Smooth muscle cell (in vitro differentiated cells): ENCODE measurements at regions not wholly inside any gene's neighbourhood (a gene's known extent, or its start where the extent isn't known, plus 50 kb on each side); places are given as distances from the start of the nearest gene placed in this dataset.
"Not testable (repeated sequence)": the region's sequence is repeated elsewhere in the genome, so short reads cannot be mapped to it uniquely, and the experiment has no call there.

Experiments
- DNase-seq: peaks from one replicate; lab custom pipeline; 2025; ENCODE audit not compliant: unreplicated experiment; lab: John Stamatoyannopoulos, UW
- H2AFZ ChIP-seq: fragments of 200-600 bp; sonication (generic); 2 replicates; pipeline ENCODE4 v1.6.0; 2016; ENCODE audit warnings: antibody characterized with exemption, low read depth, mild to moderate bottlenecking
- H3F3A ChIP-seq: fragments of 200-600 bp; sonication (generic); 2 replicates; pipeline ENCODE4 v1.6.0; 2017; ENCODE audit warnings: antibody characterized with exemption, low read depth
- H3K27ac ChIP-seq: fragments of 200-600 bp; sonication (generic); 2 replicates; pipeline ENCODE4 v1.5.1; 2016; ENCODE audit warnings: low read depth, mild to moderate bottlenecking
- H3K27me3 ChIP-seq: fragments of 200-600 bp; sonication (generic); 2 replicates; pipeline ENCODE4 v1.6.1; 2016; ENCODE audit warnings: low read depth, mild to moderate bottlenecking
- H3K36me3 ChIP-seq: fragments of 200-600 bp; sonication (generic); 2 replicates; pipeline ENCODE4 v1.5.1; 2016; ENCODE audit warnings: low read depth
- H3K4me1 ChIP-seq: fragments of 200-600 bp; sonication (generic); 2 replicates; pipeline ENCODE4 v1.5.1; 2016; ENCODE audit warnings: low read depth
- H3K4me2 ChIP-seq: fragments of 200-600 bp; sonication (generic); 2 replicates; pipeline ENCODE4 v1.6.0; 2016; ENCODE audit warnings: mild to moderate bottlenecking
- H3K4me3 ChIP-seq: fragments of 200-600 bp; sonication (generic); 2 replicates; pipeline ENCODE4 v1.5.1; 2016; ENCODE audit warnings: mild to moderate bottlenecking
- H3K79me2 ChIP-seq: fragments of 200-600 bp; sonication (generic); 2 replicates; pipeline ENCODE4 v1.6.0; 2016; ENCODE audit warnings: low read depth, mild to moderate bottlenecking
- H3K9ac ChIP-seq: fragments of 200-600 bp; sonication (generic); 2 replicates; pipeline ENCODE4 v1.6.0; 2016; ENCODE audit warnings: low read depth
- H3K9me3 ChIP-seq: fragments of 200-600 bp; sonication (generic); replicated peaks from 2 replicates; pipeline ENCODE4 v1.5.1; 2016; ENCODE audit warnings: low read depth
- H4K20me1 ChIP-seq: fragments of 200-600 bp; sonication (generic); 2 replicates; pipeline ENCODE4 v1.6.0; 2016; ENCODE audit warnings: low read depth
- CTCF ChIP-seq: fragments of 200-600 bp; sonication (generic); IDR thresholded peaks from 2 replicates; pipeline ENCODE4 v1.5.1; 2017; ENCODE audit warnings: borderline replicate concordance, mild to moderate bottlenecking, antibody characterized with exemption; ENCODE audit not compliant: insufficient read depth, poor library complexity, severe bottlenecking
- WGBS: methylation state at CpG from one replicate; pipeline ENCODE4 v1.1.7; 2016; ENCODE audit warnings: low lambda C conversion rate; 5-methylcytosine and 5-hydroxymethylcytosine counted together

GRCh38 chr5:13207112-13207511 lies 737.4 kb downstream of the DNAH5 start:
- H3K27me3 ChIP-seq: no peaks in the 10 kb centered on the region
- H3K9me3 ChIP-seq: no peaks in the 10 kb centered on the region
- no peaks in the 10 kb centered on the region for H3K79me2 ChIP-seq
- no peak overlapping the region for H2AFZ ChIP-seq
- DNase-seq: no peak
- no peaks in the 10 kb centered on the region for H4K20me1 ChIP-seq
- no peaks in the 10 kb centered on the region for H3K4me1 ChIP-seq
- H3K36me3 ChIP-seq: no peaks in the 10 kb centered on the region
- no peaks in the 10 kb centered on the region for H3F3A ChIP-seq
- no peak overlapping the region for H3K27ac ChIP-seq
- H3K4me3 ChIP-seq: no peak overlapping the region
- TF ChIP-seq CTCF: no peak
- H3K9ac ChIP-seq: no peak overlapping the region
- H3K4me2 ChIP-seq: no peak overlapping the region

- Histone ChIP-seq H3K4me1 (no peaks in the 10 kb centered on the region), H3F3A (no peaks in the 10 kb centered on the region), H3K9ac (no peak overlapping the region), H3K79me2 (no peaks in the 10 kb centered on the region), H3K36me3 (no peaks in the 10 kb centered on the region), H3K27ac (no peak overlapping the region), H4K20me1 (no peaks in the 10 kb centered on the region), H3K4me2 (no peak overlapping the region), H2AFZ (no peak overlapping the region), H3K4me3 (no peak overlapping the region), H3K27me3 (no peaks in the 10 kb centered on the region), H3K9me3 (no peaks in the 10 kb centered on the region)
- no peak for TF ChIP-seq CTCF
- 87% methylated on average over 6 of the region's 6 CpGs for WGBS
- DNase-seq: no peak
These were observed 743.5 kb downstream of the DNAH5 start for GRCh38 chr5:13201022-13201421.

- not testable (repeated sequence) for H3K9me3 ChIP-seq, H3K9ac ChIP-seq, H3F3A ChIP-seq, DNase-seq, H3K4me2 ChIP-seq, H3K27me3 ChIP-seq, H4K20me1 ChIP-seq, H3K27ac ChIP-seq, H3K79me2 ChIP-seq, H2AFZ ChIP-seq, H3K4me3 ChIP-seq, H3K4me1 ChIP-seq, H3K36me3 ChIP-seq
- WGBS: 71% methylated on average over 2 of the region's 2 CpGs
These were observed 746.3 kb downstream of the DNAH5 start for GRCh38 chr5:13198226-13198625.

GRCh38 chr5:13189532-13189931 lies 755.0 kb downstream of the DNAH5 start:
- DNase-seq: no peak
- no peak overlapping the region for H2AFZ ChIP-seq
- no peak overlapping the region for H3K9ac ChIP-seq
- H3K36me3 ChIP-seq: no peaks in the 10 kb centered on the region
- H3F3A ChIP-seq: no peaks in the 10 kb centered on the region
- H3K27ac ChIP-seq: no peak overlapping the region
- H3K4me3 ChIP-seq: no peak overlapping the region
- no peaks in the 10 kb centered on the region for H3K79me2 ChIP-seq
- H3K9me3 ChIP-seq: no peaks in the 10 kb centered on the region
- no peaks in the 10 kb centered on the region for H3K27me3 ChIP-seq
- H3K4me2 ChIP-seq: no peak overlapping the region
- TF ChIP-seq CTCF: no peak
- H3K4me1 ChIP-seq: no peaks in the 10 kb centered on the region
- 84% methylated on average over 4 of the region's 4 CpGs for WGBS
- no peaks in the 10 kb centered on the region for H4K20me1 ChIP-seq
